Astrocyte (in vitro differentiated cells and primary cell): ENCODE measurements at regions not wholly inside any gene's neighbourhood (a gene's known extent, or its start where the extent isn't known, plus 50 kb on each side); places are given as distances from the start of the nearest gene placed in this dataset.

Source experiments
- DNase-seq: peaks from one replicate; pipeline ENCODE4 v3.0.0-alpha.2; 2010; ENCODE audit warnings: low read depth
- FAIRE-seq: peaks from 2 replicates; lab custom pipeline; 2011; peaks lifted over from hg19 to GRCh38; lab: Jason Lieb, UNC
- H2AFZ ChIP-seq: 2 replicates; pipeline ENCODE4 v1.6.0; 2012; ENCODE audit warnings: low read depth, low read length, inconsistent platforms
- H3K27ac ChIP-seq: 2 replicates; pipeline ENCODE4 v1.5.1; 2011; ENCODE audit warnings: low read depth, low read length, inconsistent platforms
- H3K27me3 ChIP-seq: 2 replicates; pipeline ENCODE4 v1.6.0; 2011; ENCODE audit warnings: low read length, inconsistent platforms; ENCODE audit not compliant: insufficient read depth
- H3K36me3 ChIP-seq: 2 replicates; pipeline ENCODE4 v1.5.1; 2011; ENCODE audit warnings: low read length, inconsistent platforms; ENCODE audit not compliant: insufficient read depth
- H3K4me1 ChIP-seq: 2 replicates; pipeline ENCODE4 v1.5.1; 2011; ENCODE audit warnings: low read length, inconsistent platforms; ENCODE audit not compliant: insufficient read depth
- H3K4me2 ChIP-seq: 2 replicates; pipeline ENCODE4 v1.6.0; 2012; ENCODE audit warnings: low read length, inconsistent platforms
- H3K4me3 ChIP-seq: 2 replicates; pipeline ENCODE4 v1.5.1; 2011; ENCODE audit warnings: low read depth, mild to moderate bottlenecking, low read length, inconsistent platforms; ENCODE audit not compliant: insufficient read depth
- H3K79me2 ChIP-seq: 2 replicates; pipeline ENCODE4 v1.6.0; 2012; ENCODE audit warnings: mild to moderate bottlenecking, low read length, inconsistent platforms; ENCODE audit not compliant: insufficient read depth
- H3K9ac ChIP-seq: 2 replicates; pipeline ENCODE4 v1.6.0; 2012; ENCODE audit warnings: mild to moderate bottlenecking, low read length, inconsistent platforms
- H3K9me3 ChIP-seq: 2 replicates; pipeline ENCODE4 v1.5.1; 2012; ENCODE audit warnings: low read depth, mild to moderate bottlenecking, low read length, inconsistent platforms; ENCODE audit not compliant: insufficient read depth
- H4K20me1 ChIP-seq: 2 replicates; pipeline ENCODE4 v1.6.0; 2012; ENCODE audit warnings: low read length, inconsistent platforms; ENCODE audit not compliant: insufficient read depth
- H3K27ac Mint-ChIP-seq: one replicate; pipeline ENCODE4 v1.8.0; 2021; ENCODE audit warnings: mild to moderate bottlenecking, mixed read lengths; ENCODE audit not compliant: unreplicated experiment
- H3K27me3 Mint-ChIP-seq: one replicate; pipeline ENCODE4 v1.8.0; 2021; ENCODE audit warnings: low read depth, mixed read lengths; ENCODE audit not compliant: unreplicated experiment
- H3K36me3 Mint-ChIP-seq: one replicate; pipeline ENCODE4 v1.8.0; 2021; ENCODE audit warnings: low read depth, mixed read lengths; ENCODE audit not compliant: unreplicated experiment
- H3K4me1 Mint-ChIP-seq: one replicate; pipeline ENCODE4 v1.8.0; 2021; ENCODE audit warnings: low read depth, mixed read lengths; ENCODE audit not compliant: unreplicated experiment
- H3K4me3 Mint-ChIP-seq: one replicate; pipeline ENCODE4 v1.8.0; 2021; ENCODE audit warnings: mild to moderate bottlenecking, moderate library complexity, mixed read lengths; ENCODE audit not compliant: unreplicated experiment
- H3K9me3 Mint-ChIP-seq: one replicate; pipeline ENCODE4 v1.8.0; 2021; ENCODE audit warnings: mild to moderate bottlenecking, mixed read lengths; ENCODE audit not compliant: unreplicated experiment
- CTCF ChIP-seq: IDR thresholded peaks from 2 replicates; pipeline ENCODE4 v1.5.1; 2011; ENCODE audit warnings: low read depth, mild to moderate bottlenecking, inconsistent platforms, low read length, moderate library complexity; ENCODE audit not compliant: insufficient read depth
- EZH2 ChIP-seq: IDR thresholded peaks from 2 replicates; pipeline ENCODE4 v1.6.1; 2012; ENCODE audit warnings: mild to moderate bottlenecking, low read length, inconsistent platforms; ENCODE audit not compliant: insufficient read depth

- TF ChIP-seq EZH2 (no peak), CTCF (no peak)
- H3K27ac Mint-ChIP-seq, result no peak overlapping the region
- no peak for FAIRE-seq
Measured at GRCh38 chr12:17793854-17794253, 296.1 kb downstream of the RERGL start.

GRCh38 chr12:17778242-17778641, 311.8 kb downstream of the RERGL start:
- H3K27ac Mint-ChIP-seq, result no peak overlapping the region
- H3K4me3 Mint-ChIP-seq, result no peak overlapping the region
- Histone ChIP-seq H3K79me2 (no peaks in the 10 kb centered on the region), H3K27ac (no peak overlapping the region), H3K4me1 (no peaks in the 10 kb centered on the region), H3K27me3 (no peaks in the 10 kb centered on the region), H3K4me2 (no peak overlapping the region), H3K9me3 (peaks cover 3% of the 10 kb centered on the region), H3K9ac (no peak overlapping the region), H3K36me3 (no peaks in the 10 kb centered on the region), H2AFZ (no peak overlapping the region), H4K20me1 (no peaks in the 10 kb centered on the region), H3K4me3 (no peak overlapping the region)
- no peaks in the 10 kb centered on the region for H3K36me3 Mint-ChIP-seq
- TF ChIP-seq EZH2 (no peak), CTCF (no peak)
- H3K9me3 Mint-ChIP-seq, result peaks cover 3% of the 10 kb centered on the region
- FAIRE-seq (no peak), DNase-seq (no peak)
- H3K27me3 Mint-ChIP-seq, result no peaks in the 10 kb centered on the region
- no peaks in the 10 kb centered on the region for H3K4me1 Mint-ChIP-seq

More at GRCh38 chr12:17793854-17794253, 296.1 kb downstream of the RERGL start:
- H3K36me3 ChIP-seq, result no peaks in the 10 kb centered on the region
- no peak for DNase-seq
- peaks cover 2% of the 10 kb centered on the region for H3K9me3 ChIP-seq
- H3K9me3 Mint-ChIP-seq, result no peaks in the 10 kb centered on the region
- H3K36me3 Mint-ChIP-seq, result no peaks in the 10 kb centered on the region
- H3K79me2 ChIP-seq, result no peaks in the 10 kb centered on the region
- H2AFZ ChIP-seq, result no peak overlapping the region
- no peaks in the 10 kb centered on the region for H3K27me3 ChIP-seq
- H3K27ac ChIP-seq, result no peak overlapping the region
- H3K4me1 ChIP-seq, result no peaks in the 10 kb centered on the region
- no peak overlapping the region for H3K9ac ChIP-seq
- H3K27me3 Mint-ChIP-seq, result no peaks in the 10 kb centered on the region
- H3K4me3 ChIP-seq, result no peak overlapping the region
- peaks cover 2% of the 10 kb centered on the region for H3K4me1 Mint-ChIP-seq
- H3K4me3 Mint-ChIP-seq, result no peak overlapping the region
- no peak overlapping the region for H3K4me2 ChIP-seq
- H4K20me1 ChIP-seq, result no peaks in the 10 kb centered on the region

- Histone ChIP-seq H3K4me1 (no peaks in the 10 kb centered on the region), H3K36me3 (no peaks in the 10 kb centered on the region), H3K4me3 (no peak overlapping the region), H3K4me2 (no peak overlapping the region), H3K9me3 (no peaks in the 10 kb centered on the region), H3K27ac (no peak overlapping the region), H2AFZ (no peak overlapping the region), H4K20me1 (no peaks in the 10 kb centered on the region), H3K27me3 (no peaks in the 10 kb centered on the region), H3K9ac (no peak overlapping the region), H3K79me2 (no peaks in the 10 kb centered on the region)
- Mint-ChIP-seq H3K27me3 (no peaks in the 10 kb centered on the region), H3K4me1 (no peaks in the 10 kb centered on the region), H3K27ac (no peak overlapping the region), H3K4me3 (no peak overlapping the region), H3K9me3 (peaks cover 3% of the 10 kb centered on the region), H3K36me3 (no peaks in the 10 kb centered on the region)
- no peak for DNase-seq
- no peak for FAIRE-seq
- no peak for TF ChIP-seq CTCF
- no peak for TF ChIP-seq EZH2
Measured at GRCh38 chr12:17763366-17763765, 326.6 kb downstream of the RERGL start.
